ENCODE measurements at regions not wholly inside any gene's neighbourhood (a gene's known extent, or its start where the extent isn't known, plus 50 kb on each side); places are given as distances from the start of the nearest gene placed in this dataset.

GRCh38 chr5:15266841-15267240, 233.1 kb upstream of the FBXL7 start:
- Histone ChIP-seq H3K4me1 (ENCODE audit: control insufficient read depth, extremely low read depth, insufficient read depth, low read length) (no peaks in the 10 kb centered on the region), H3K9me1 (replicated peaks; ENCODE audit: control insufficient read depth, extremely low read depth, insufficient read depth, low read length) (no peaks in the 10 kb centered on the region), H3K9me3 (replicated peaks; ENCODE audit: control insufficient read depth, insufficient read depth, low read length) (no peaks in the 10 kb centered on the region), H3K9ac (replicated peaks; ENCODE audit: extremely low read depth, insufficient read depth, low read length) (no peak overlapping the region), H3K4me2 (ENCODE audit: insufficient read depth, low read length) (no peak overlapping the region), H3K4me3 (replicated peaks in 1 of 3; ENCODE audit: insufficient read depth in 1 of 3, low read depth in 1 of 3, low read length in 3 of 3) (no peak overlapping the region), H2AFZ (ENCODE audit: low read depth, low read length) (no peak overlapping the region), H3K79me2 (ENCODE audit: control insufficient read depth, insufficient read depth, low read length) (no peaks in the 10 kb centered on the region), H3K36me3 (ENCODE audit: control insufficient read depth in 2 of 2, extremely low read depth in 1 of 2, insufficient read depth in 2 of 2, low read length in 2 of 2) (no peaks in the 10 kb centered on the region), H4K20me1 (replicated peaks; ENCODE audit: control insufficient read depth, extremely low read depth, insufficient read depth, low read length) (no peaks in the 10 kb centered on the region), H3K27me3 (ENCODE audit: control insufficient read depth in 2 of 2, insufficient read depth in 2 of 2, low read length in 2 of 2) (peaks cover 2 to 16% of the 10 kb centered on the region in 2 experiments), H3K27ac (ENCODE audit: insufficient read depth, low read depth, low read length) (no peak overlapping the region)
- FAIRE-seq: no peak
- dilution Hi-C loops (cut with MboI; ENCODE audit: extremely low pct_ligation_motif_present, low sequenced_read_pairs): no loop called here
- no peak for DNase-seq (ENCODE audit: low read depth, low spot score)
- CTCF ChIA-PET: no interaction called here
- BruUV-seq (replicated peaks): no TSS peak
- TF ChIP-seq CTCF (IDR thresholded peaks at IDR 0.05; ENCODE audit: extremely low read depth in 1 of 2, insufficient read depth in 1 of 2, low read depth in 1 of 2, low read length in 2 of 2): no peak
- TF ChIP-seq MYC (IDR thresholded peaks at IDR 0.05; ENCODE audit: low read depth, low read length): no peak
- TF ChIP-seq POLR2A (IDR thresholded peaks at IDR 0.05; ENCODE audit: low read depth, low read length): no peak
- no peak for TF ChIP-seq MAX (IDR thresholded peaks at IDR 0.05; ENCODE audit: insufficient read depth, insufficient read length)
- TF ChIP-seq JUN (IDR thresholded peaks at IDR 0.05; ENCODE audit: borderline replicate concordance, insufficient read depth, insufficient read length, low read depth): no peak
- no peak for TF ChIP-seq FOS (IDR thresholded peaks at IDR 0.05; ENCODE audit: borderline replicate concordance, insufficient read depth, low read length)
- no peak for TF ChIP-seq EZH2 (IDR thresholded peaks at IDR 0.05; ENCODE audit: borderline replicate concordance, low read depth, low read length, severe bottlenecking)
- TF ChIP-seq GATA2 (IDR thresholded peaks at IDR 0.05; ENCODE audit: insufficient read depth, insufficient read length, low read depth, low read length): no peak
- TF ChIP-seq POLR2AphosphoS5 (IDR thresholded peaks at IDR 0.05; ENCODE audit: insufficient read depth, low read depth, low read length): no peak
- POLR2A ChIA-PET: no interaction called here
- intact Hi-C loops (cut with micrococcal nuclease): no loop called here

Data from endothelial cell of umbilical vein (primary cell).